ENCODE measurements at regions not wholly inside any gene's neighbourhood (a gene's known extent, or its start where the extent isn't known, plus 50 kb on each side); places are given as distances from the start of the nearest gene placed in this dataset.

- Histone ChIP-seq H3K36me3 (ENCODE audit: control insufficient read depth in 1 of 2, insufficient read depth in 2 of 2, low read length in 1 of 2) (no peaks in the 10 kb centered on the region), H3K4me1 (ENCODE audit: control insufficient read depth in 1 of 2, insufficient read depth in 2 of 2, low read length in 2 of 2) (no peaks in the 10 kb centered on the region), H3K4me3 (ENCODE audit: low read length in 2 of 2) (no peak overlapping the region), H3K9me3 (ENCODE audit: control insufficient read depth, low read length) (no peaks in the 10 kb centered on the region), H3K27me3 (ENCODE audit: control insufficient read depth in 1 of 2, insufficient read depth in 2 of 2, low read length in 1 of 2) (peaks cover 0 to 2% of the 10 kb centered on the region in 2 donors), H3K27ac (ENCODE audit: low read depth in 1 of 2, low read length in 2 of 2) (no peak overlapping the region)
- intact Hi-C loops (cut with DNase I), result no loop called here
- DNase-seq, result no peak
- WGBS, 2 donors, result 47 to 62% methylated on average over 4 of the region's 4 CpGs
- ATAC-seq (ENCODE audit: low FRiP score), result no peak
Measured at GRCh38 chr13:36612230-36612629, 61.6 kb upstream of the SERTM1 start.

GRCh38 chr13:36616706-36617105 lies 57.1 kb upstream of the SERTM1 start:
- no peak overlapping the region for H3K4me3 ChIP-seq (ENCODE audit: low read length in 2 of 2)
- intact Hi-C loops (cut with DNase I), result no loop called here
- ATAC-seq (ENCODE audit: low FRiP score) (no peak), DNase-seq (no peak)
- H3K36me3 ChIP-seq (ENCODE audit: control insufficient read depth in 1 of 2, insufficient read depth in 2 of 2, low read length in 1 of 2), result no peaks in the 10 kb centered on the region
- H3K27me3 ChIP-seq (ENCODE audit: control insufficient read depth in 1 of 2, insufficient read depth in 2 of 2, low read length in 1 of 2), result no peaks in the 10 kb centered on the region
- no peaks in the 10 kb centered on the region for H3K9me3 ChIP-seq (ENCODE audit: control insufficient read depth, low read length)
- no peaks in the 10 kb centered on the region for H3K4me1 ChIP-seq (ENCODE audit: control insufficient read depth in 1 of 2, insufficient read depth in 2 of 2, low read length in 2 of 2)
- WGBS, 2 donors, result 78 to 85% methylated on average over 1 of the region's 1 CpG
- H3K27ac ChIP-seq (ENCODE audit: low read depth in 1 of 2, low read length in 2 of 2), result no peak overlapping the region

GRCh38 chr13:36619535-36619934 lies 54.3 kb upstream of the SERTM1 start:
- H3K36me3 ChIP-seq (ENCODE audit: control insufficient read depth in 1 of 2, insufficient read depth in 2 of 2, low read length in 1 of 2), result no peaks in the 10 kb centered on the region
- H3K9me3 ChIP-seq (ENCODE audit: control insufficient read depth, low read length), result no peaks in the 10 kb centered on the region
- intact Hi-C loops (cut with DNase I), result no loop called here
- H3K27ac ChIP-seq (ENCODE audit: low read depth in 1 of 2, low read length in 2 of 2), result no peak overlapping the region
- no peaks in the 10 kb centered on the region for H3K27me3 ChIP-seq (ENCODE audit: control insufficient read depth in 1 of 2, insufficient read depth in 2 of 2, low read length in 1 of 2)
- 72 to 73% methylated on average over 3 of the region's 3 CpGs for WGBS, 2 donors
- no peak for DNase-seq
- no peak for ATAC-seq (ENCODE audit: low FRiP score)
- H3K4me3 ChIP-seq (ENCODE audit: low read length in 2 of 2), result no peak overlapping the region
- no peaks in the 10 kb centered on the region for H3K4me1 ChIP-seq (ENCODE audit: control insufficient read depth in 1 of 2, insufficient read depth in 2 of 2, low read length in 2 of 2)
